ENCODE measurements at regions not wholly inside any gene's neighbourhood (a gene's known extent, or its start where the extent isn't known, plus 50 kb on each side); places are given as distances from the start of the nearest gene placed in this dataset.
"Not testable (repeated sequence)": the region's sequence is repeated elsewhere in the genome, so short reads cannot be mapped to it uniquely, and the experiment has no call there.

DNA sequence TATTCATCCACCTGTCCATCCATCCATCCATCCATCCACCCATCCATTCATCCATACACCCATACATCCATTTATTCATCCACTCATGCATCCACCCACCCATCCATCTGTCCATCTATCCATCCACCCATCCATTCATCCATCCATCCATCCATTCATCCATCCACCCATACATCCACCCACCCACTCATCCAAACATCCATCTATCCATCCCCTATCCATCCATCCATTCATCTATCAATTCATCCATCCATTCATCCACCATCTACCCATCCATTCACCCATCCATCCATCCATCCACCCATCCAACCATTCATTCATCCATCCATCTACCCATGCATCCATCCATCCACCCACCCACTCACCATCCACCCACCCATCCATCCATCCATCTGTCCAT lies 142.6 kb upstream of the SFSWAP start:
- no peak for DNase-seq (ENCODE audit: low read depth in 2 of 2)

DNA sequence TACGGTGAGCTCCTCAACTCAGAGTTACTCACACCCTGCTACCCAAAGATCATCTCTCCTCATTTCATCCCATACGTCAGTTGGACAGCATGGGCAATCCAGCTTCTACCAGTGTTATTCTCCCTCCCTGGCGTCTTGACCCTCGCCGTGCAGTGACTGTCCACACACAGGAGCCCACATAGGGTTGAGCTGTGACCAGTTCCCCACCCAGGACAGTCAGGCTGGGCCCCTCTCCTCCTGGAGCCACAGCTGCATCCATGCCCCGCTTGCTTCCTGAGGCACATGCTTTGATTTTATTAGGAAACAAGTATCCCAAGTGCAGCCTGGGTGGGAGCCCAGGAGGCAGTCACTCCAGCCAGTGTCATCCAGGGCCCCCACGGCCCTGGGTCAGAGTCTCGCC lies 140.3 kb upstream of the SFSWAP start:
- DNase-seq (ENCODE audit: low read depth in 2 of 2) = no peak

DNA sequence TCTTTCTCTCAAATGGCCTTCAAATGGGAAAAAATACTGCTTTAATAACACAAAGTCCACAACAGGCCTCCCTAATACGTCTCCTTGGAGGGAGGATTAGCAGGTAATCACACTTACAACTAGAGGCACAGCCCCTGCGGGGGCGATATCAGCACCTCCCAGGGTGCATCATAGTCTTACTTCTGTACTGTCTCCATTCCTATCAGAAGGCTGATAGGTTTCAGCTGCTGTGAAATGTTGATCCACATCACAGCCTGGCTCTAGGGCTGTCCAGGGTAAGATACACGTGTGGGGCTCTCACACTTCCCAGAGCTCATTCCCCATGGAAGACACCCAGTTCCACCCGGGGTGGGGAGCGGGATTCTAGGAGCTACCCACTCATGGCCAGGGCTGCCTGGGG lies 139.1 kb upstream of the SFSWAP start:
- DNase-seq (ENCODE audit: low read depth in 2 of 2) = no peak

DNA sequence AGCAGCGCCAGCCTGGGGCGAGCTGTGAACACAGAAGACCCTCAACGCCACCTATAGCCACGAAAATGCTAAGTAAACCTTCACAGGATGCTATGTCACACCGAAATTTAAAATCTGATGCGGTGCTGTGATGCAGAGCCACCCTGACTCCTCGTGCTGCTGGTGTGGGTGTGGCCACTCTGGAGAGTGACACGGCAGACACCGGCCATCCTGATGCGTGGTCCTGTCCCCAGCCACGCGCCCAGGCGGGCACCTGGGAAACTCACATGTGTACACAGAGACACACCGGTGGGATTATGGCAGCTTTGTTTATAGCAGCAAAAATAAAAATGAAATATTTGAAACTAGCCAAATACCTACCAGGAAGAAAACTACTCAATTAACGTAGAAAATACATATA lies 138.3 kb upstream of the SFSWAP start:
- no peak for DNase-seq (ENCODE audit: low read depth in 2 of 2)

GRCh38 chr12:131573631-131574394 lies 137.1 kb upstream of the SFSWAP start:
- no peak for DNase-seq (ENCODE audit: low read depth in 2 of 2)

- no peak for DNase-seq (ENCODE audit: low read depth in 2 of 2)
These were observed 136.5 kb upstream of the SFSWAP start for GRCh38 chr12:131574395-131574771.

DNA sequence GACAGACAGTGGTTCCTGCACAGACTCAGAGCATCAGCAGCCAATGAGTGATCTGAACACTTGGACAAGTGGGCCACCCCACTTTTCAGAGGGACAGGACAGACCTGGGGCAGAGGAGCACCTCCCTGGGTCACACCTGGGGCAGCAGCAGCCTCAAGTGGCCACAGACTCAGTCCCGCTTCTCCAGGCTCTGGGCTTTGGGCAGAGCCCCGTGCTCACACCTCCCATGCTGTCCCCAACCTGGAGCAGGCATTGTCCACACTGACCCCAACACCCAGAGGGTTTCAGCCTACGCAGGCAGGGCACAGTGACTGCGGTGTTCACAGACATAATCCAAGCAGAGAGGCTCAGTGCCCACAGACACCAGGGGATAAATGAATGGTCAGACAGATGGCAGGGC lies 135.5 kb upstream of the SFSWAP start:
- DNase-seq (ENCODE audit: low read depth in 2 of 2) = no peak

- DNase-seq (ENCODE audit: low read depth in 2 of 2) = not testable (repeated sequence)
These were observed 134.2 kb upstream of the SFSWAP start for GRCh38 chr12:131576734-131577133.

- DNase-seq (ENCODE audit: low read depth in 2 of 2) = no peak
These were observed 133.1 kb upstream of the SFSWAP start for GRCh38 chr12:131577766-131578165.

DNA sequence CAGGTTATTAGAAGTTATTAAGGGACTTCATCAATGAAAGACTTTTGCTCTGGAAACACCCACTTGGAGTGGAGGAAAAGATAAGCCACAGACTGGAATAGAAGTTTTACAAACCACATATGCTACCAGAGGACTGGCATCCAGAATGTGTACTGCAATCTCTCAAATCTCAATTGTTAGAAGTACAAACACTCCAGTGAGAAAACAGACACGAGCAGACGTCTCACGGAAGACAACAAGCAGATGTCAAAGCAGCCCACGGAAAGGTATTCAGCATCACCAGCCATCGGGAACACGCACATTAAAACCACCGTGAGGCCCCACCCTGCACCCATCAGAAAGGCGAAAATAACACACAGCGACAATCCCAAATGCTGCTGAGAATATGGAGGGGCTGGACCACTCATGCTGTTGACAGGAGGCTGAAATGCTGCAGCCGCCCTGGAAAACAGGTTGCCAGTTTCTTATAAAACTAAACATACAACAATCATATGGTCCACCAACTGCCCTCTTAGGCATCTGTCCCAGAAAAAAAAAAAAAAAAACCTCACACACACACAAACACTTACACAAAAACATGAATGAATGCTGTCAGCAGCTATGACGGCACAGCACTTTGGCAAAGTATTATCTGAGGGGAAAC lies 131.9 kb upstream of the SFSWAP start:
- no peak for DNase-seq (ENCODE audit: low read depth in 2 of 2)

- no peak for DNase-seq (ENCODE audit: low read depth in 2 of 2)
These were observed 127.7 kb upstream of the SFSWAP start for GRCh38 chr12:131583090-131583712.

DNA sequence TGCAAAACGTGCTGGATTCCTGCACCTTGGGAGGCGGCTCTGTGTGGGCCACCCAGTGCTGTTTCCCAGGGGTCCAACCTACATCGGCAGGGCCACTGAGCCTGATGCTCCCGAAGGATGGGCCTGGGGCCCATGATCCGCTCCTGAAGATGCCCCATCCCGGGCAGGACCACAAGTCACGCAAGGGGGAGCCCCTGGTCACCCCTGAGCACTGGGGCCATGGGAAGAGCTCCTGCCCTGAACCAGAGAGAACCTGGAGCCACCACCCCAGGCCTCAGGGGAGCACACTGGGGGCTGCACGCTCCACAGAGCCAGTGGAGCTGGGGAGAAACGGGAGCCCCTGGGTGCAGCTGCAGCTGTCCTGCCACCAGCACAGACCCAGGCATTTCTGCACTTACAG lies 124.6 kb upstream of the SFSWAP start:
- no peak for DNase-seq (ENCODE audit: low read depth in 2 of 2)

GRCh38 chr12:131586761-131587160 lies 124.1 kb upstream of the SFSWAP start:
- no peak for DNase-seq (ENCODE audit: low read depth in 2 of 2)

DNA sequence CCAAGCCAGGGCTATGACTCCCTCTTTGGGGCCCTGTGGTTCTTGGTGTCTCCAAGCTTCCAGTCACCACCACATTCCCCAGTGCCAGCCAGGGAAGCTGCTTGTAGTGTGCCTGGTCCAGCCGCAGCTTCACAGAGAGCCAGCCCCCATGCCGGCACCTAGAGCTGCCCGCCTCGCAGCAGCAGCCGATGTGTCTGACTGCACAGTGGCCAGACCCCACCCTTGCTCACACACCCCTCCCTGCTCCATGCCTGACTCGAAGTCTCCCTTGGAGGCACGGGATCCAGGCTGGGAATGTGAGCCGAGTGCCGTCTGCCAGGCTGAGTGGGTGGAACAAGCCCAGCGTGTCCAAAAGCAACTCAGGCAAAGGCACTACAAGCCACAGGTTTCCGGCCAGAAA lies 123.3 kb upstream of the SFSWAP start:
- DNase-seq (ENCODE audit: low read depth in 2 of 2) = no peak

GRCh38 chr12:131589221-131589897 lies 121.5 kb upstream of the SFSWAP start:
- DNase-seq (ENCODE audit: low read depth in 2 of 2) = no peak

- no peak for DNase-seq (ENCODE audit: low read depth in 2 of 2)
These were observed 120.9 kb upstream of the SFSWAP start for GRCh38 chr12:131589966-131590365.

DNA sequence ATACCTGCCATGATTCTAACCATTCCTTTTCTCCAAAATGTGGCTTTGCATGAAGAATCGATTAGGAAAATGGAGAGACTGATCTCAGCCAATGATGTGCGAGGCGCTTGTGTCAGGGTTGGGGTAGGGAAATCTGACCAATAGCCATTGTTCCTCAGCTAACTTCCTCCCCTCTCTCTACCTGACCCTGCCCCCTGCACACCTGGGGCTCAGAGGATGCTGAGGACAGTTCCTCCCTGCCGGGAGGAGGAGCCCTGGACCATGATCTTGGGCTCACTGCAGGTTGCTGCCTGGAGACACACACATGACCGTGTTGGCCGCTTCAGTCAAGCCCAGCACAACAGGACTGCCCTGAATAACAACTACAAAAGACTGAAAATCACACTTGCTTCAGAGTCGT lies 119.8 kb upstream of the SFSWAP start:
- DNase-seq (ENCODE audit: low read depth in 2 of 2) = no peak

DNA sequence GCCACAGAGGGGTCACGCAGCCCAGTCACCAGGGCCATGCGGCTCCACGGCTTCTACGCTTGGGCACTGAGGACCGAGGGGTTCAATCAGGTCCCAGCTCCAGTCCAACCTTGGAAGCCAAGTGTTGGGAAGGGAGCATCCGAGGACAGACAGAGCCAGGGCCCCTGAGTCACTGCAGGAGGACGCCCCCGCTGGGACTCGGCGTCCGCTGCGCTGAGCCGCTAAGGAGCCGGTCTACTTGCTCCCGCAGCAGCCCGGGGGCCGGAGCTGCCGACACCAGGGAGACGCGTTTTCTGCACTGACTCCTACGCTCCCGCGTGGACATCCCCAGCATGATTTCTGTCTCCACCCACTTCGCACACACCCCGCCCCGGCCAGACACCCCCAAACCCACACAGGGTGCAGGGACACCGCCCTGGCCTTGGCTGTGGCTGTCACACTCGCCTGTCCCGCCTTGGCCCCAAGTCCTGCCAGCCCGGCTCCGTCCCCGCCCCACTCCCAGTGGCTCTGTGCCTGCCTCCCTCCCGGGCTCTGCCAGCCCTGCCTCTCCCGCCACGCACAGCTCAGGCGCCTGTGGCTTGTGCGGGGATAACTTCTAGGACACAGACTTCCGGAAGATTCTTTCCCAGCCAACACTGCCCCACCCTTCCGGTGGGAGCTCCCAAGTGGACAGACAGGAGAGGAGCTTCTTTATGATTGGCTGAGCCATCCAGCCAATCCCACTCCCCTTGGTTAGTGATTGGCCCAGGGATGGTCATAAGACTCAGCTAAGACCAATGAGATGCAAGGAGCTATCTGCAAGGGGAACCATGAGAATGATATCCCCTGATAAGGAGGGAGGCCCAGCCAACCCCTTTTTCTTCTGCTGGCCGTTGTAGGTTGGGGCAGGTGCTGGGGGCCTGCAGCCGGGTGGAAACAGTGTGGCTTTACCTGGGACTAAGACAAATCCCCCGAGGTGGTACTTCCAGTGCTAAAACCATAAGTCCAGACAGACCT lies 118.9 kb upstream of the SFSWAP start:
- DNase-seq (ENCODE audit: low read depth in 2 of 2) = no peak

DNA sequence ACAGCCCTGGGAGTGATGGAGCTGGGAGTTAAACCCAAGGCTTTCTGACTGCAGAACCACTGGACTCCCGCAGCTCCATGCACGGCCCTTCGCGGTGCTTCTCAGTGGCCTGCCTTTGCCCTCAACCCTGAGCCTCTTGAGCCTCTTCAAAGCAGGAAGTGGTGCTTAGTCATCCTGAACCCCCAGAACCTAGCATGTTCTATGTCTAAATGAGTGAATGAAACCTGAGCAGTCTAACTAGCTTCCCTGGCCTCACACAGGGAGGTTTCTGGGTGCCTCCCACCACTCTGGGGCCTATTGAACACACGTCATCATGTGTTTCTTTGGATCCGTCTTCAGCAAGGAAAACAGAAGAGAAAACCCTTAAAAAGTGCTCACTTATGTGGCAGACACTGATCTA lies 117.9 kb upstream of the SFSWAP start:
- no peak for DNase-seq (ENCODE audit: low read depth in 2 of 2)

- no peak for DNase-seq (ENCODE audit: low read depth in 2 of 2)
These were observed 117.5 kb upstream of the SFSWAP start for GRCh38 chr12:131593406-131593805.

DNA sequence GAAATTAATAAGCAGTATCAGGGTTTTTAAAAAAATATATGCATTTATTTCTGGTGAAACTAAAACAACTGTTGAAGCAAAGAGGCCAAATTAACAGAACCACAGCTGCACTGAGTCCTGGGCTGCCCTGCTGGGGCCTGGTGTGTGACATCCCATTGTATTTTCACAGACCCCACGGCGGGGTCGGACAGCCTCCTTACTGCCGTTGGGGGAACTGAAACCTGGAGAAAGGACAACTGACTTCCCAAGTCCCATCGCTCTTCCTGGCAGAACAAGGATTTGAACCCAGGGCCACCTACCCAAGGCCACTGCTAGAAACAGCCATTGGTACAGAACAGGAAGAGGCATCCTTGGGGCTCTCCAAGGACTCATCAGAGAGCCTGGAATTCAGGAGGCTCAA lies 114.8 kb upstream of the SFSWAP start:
- DNase-seq (ENCODE audit: low read depth in 2 of 2) = no peak
